Nephron progenitor cell (in vitro differentiated cells): ENCODE measurements at regions not wholly inside any gene's neighbourhood (a gene's known extent, or its start where the extent isn't known, plus 50 kb on each side); places are given as distances from the start of the nearest gene placed in this dataset.

ENCODE experiments used
- DNase-seq: peaks from one replicate; pipeline ENCODE4 v3.0.0; 2021
- H3K27ac Mint-ChIP-seq: 2 replicates; pipeline ENCODE4 v1.8.0; 2021; ENCODE audit warnings: mild to moderate bottlenecking, moderate library complexity, mixed read lengths
- H3K27me3 Mint-ChIP-seq: 2 replicates; pipeline ENCODE4 v1.8.0; 2021; ENCODE audit warnings: mild to moderate bottlenecking, low read depth, mixed read lengths; ENCODE audit not compliant: poor library complexity
- H3K36me3 Mint-ChIP-seq: 2 replicates; pipeline ENCODE4 v1.8.0; 2021; ENCODE audit warnings: low read depth, mixed read lengths
- H3K4me1 Mint-ChIP-seq: 2 replicates; pipeline ENCODE4 v1.8.0; 2021; ENCODE audit warnings: mixed read lengths
- H3K4me3 Mint-ChIP-seq: 2 replicates; pipeline ENCODE4 v1.8.0; 2021; ENCODE audit warnings: mild to moderate bottlenecking, moderate library complexity, mixed read lengths
- H3K9me3 Mint-ChIP-seq: 2 replicates; pipeline ENCODE4 v1.8.0; 2021; ENCODE audit warnings: mild to moderate bottlenecking, moderate library complexity, mixed read lengths
- TF ChIP-seq, protein P1 (sequence below): fragments of 200-600 bp; sonication (generic); IDR thresholded peaks from 2 replicates; pipeline ENCODE4 v1.5.0; 2021; ENCODE audit warnings: antibody characterized with exemption

DNA sequence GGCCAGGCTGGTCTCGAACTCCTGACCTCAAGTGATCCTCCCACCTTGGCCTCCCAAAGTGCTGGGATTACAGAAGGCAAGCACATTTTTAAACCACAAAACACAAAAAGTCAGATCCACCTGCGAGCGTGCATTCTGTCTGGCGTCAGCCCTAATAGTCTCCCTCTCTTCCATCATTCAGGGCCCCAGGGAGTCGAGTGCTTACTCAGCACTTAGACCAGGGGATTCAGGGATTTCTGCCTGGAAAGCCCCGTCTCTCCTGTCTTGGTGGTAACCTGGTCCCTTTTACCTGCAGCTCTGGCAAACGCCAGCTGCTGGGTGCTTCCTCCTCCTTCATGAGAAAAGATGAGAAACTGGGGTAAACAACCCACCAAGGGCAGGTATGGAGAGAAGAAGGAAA lies 443.1 kb downstream of the SOX9 start:
- Mint-ChIP-seq H3K36me3 (no peaks in the 10 kb centered on the region), H3K9me3 (no peaks in the 10 kb centered on the region), H3K27me3 (no peaks in the 10 kb centered on the region), H3K4me3 (no peak overlapping the region), H3K4me1 (peaks cover 42% of the 10 kb centered on the region), H3K27ac (no peak overlapping the region)
- DNase-seq: no peak
- TF ChIP-seq, protein P1, sequence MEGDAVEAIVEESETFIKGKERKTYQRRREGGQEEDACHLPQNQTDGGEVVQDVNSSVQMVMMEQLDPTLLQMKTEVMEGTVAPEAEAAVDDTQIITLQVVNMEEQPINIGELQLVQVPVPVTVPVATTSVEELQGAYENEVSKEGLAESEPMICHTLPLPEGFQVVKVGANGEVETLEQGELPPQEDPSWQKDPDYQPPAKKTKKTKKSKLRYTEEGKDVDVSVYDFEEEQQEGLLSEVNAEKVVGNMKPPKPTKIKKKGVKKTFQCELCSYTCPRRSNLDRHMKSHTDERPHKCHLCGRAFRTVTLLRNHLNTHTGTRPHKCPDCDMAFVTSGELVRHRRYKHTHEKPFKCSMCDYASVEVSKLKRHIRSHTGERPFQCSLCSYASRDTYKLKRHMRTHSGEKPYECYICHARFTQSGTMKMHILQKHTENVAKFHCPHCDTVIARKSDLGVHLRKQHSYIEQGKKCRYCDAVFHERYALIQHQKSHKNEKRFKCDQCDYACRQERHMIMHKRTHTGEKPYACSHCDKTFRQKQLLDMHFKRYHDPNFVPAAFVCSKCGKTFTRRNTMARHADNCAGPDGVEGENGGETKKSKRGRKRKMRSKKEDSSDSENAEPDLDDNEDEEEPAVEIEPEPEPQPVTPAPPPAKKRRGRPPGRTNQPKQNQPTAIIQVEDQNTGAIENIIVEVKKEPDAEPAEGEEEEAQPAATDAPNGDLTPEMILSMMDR: no peak

DNA sequence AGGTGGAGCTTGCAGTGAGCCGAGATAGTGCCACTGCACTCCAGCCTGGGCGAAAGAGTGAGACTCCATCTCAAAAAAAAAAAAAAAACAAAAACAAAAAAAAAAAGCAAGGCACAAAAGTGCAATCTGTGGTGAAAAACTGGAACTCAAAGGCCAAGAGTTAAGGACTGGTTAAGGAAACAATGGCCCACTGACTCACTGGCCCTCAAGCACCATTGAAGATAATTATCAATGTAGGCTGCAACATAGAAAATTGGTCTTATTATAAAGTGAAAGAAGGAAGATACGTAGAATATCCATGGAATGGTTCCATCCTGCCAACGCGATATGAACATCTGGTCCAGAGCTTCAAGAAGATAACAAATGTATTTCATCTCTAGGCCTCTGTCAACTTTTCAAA lies 444.2 kb downstream of the SOX9 start:
- Mint-ChIP-seq H3K9me3 (no peaks in the 10 kb centered on the region), H3K4me3 (no peak overlapping the region), H3K36me3 (no peaks in the 10 kb centered on the region), H3K27ac (no peak overlapping the region), H3K4me1 (peaks cover 47% of the 10 kb centered on the region), H3K27me3 (no peaks in the 10 kb centered on the region)
- TF ChIP-seq, protein P1: no peak
- no peak for DNase-seq

DNA sequence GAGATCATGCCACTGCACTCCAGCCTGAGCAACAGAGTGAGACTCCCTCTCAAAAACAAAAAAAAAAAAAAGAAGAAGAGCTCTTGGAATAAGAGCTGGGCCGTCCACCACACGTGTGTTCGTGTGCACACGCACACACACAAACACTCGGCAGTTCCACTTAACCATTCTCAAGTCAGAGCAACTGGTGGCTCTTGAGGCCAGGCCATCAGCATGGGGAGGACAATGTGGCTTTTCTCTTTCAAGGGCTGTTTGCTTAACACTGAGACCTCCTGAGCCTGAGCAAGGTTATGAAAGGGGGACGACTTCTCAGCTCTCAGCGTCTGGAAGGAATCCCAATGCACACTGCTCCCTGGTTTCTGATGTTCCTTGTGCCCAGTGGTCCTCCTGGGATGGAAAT lies 444.9 kb downstream of the SOX9 start:
- no peak overlapping the region for H3K4me3 Mint-ChIP-seq
- no peaks in the 10 kb centered on the region for H3K36me3 Mint-ChIP-seq
- peaks cover 41% of the 10 kb centered on the region for H3K4me1 Mint-ChIP-seq
- no peak for DNase-seq
- no peaks in the 10 kb centered on the region for H3K9me3 Mint-ChIP-seq
- H3K27me3 Mint-ChIP-seq: no peaks in the 10 kb centered on the region
- H3K27ac Mint-ChIP-seq: no peak overlapping the region
- TF ChIP-seq, protein P1: no peak

DNA sequence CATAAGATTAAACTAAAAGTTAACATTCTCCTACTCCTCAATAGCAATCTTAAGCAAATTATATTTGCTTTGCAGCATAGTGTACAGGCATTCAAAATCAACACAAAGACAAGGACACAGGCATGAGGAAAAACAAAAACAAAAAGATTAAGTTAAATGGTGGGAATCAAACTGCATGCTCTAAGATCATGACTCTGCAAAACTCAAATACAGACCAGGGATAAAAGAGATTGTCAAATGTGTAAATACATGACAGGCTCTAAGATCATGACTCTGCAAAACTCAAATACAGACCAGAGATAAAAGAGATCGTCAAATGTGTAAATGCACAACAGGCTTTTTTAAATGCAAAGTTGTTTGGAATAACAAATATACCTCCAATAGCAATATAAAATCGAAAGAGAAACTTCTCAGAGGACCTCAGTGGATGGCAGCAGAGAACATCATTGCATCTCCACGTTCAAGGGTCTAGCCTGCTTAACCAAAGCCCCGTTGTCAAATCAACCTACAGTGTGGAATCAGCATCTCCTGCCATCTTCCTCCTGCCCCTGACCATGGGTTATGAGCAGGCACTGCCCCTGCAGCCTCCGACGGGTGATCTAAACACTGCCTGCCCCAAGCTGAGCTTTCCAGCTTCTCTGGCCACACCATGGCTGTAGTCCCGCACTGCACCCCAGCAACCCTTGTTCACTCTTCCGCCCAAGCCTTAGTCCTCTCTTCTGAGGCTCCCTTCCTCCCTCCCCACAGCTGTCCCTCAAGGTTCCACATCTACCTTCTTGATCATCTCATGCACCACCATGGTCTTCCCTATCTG lies 446.1 kb downstream of the SOX9 start:
- Mint-ChIP-seq H3K36me3 (no peaks in the 10 kb centered on the region), H3K9me3 (no peaks in the 10 kb centered on the region), H3K4me3 (no peak overlapping the region), H3K4me1 (peaks cover 46% of the 10 kb centered on the region), H3K27ac (no peak overlapping the region), H3K27me3 (no peaks in the 10 kb centered on the region)
- TF ChIP-seq, protein P1: no peak
- no peak for DNase-seq

DNA sequence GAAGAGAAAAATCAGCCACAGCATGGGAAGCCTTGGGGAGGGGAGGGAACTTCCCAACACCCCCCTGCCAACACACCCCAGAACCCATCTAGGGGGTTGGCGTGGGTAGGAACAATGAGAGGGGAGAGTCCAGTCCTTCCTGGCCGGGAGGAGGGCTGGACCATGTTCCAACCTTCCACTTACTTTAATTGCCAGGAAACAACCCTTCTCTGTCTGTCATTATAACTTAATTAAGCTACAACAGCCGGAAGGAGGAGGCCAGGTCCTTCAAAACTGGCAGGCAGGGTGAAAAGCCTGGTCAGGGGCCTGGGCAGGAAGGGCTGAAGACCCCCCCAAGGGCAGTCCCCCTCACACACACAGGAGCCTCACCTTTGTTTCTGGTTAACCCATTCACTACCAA lies 447.0 kb downstream of the SOX9 start:
- H3K27me3 Mint-ChIP-seq: no peaks in the 10 kb centered on the region
- H3K9me3 Mint-ChIP-seq: no peaks in the 10 kb centered on the region
- no peak for DNase-seq
- H3K36me3 Mint-ChIP-seq: no peaks in the 10 kb centered on the region
- no peak overlapping the region for H3K4me3 Mint-ChIP-seq
- TF ChIP-seq, protein P1: no peak
- H3K27ac Mint-ChIP-seq: no peak overlapping the region
- H3K4me1 Mint-ChIP-seq: peaks cover 51% of the 10 kb centered on the region
